GM18870 (cell line): ENCODE measurements at regions not wholly inside any gene's neighbourhood (a gene's known extent, or its start where the extent isn't known, plus 50 kb on each side); places are given as distances from the start of the nearest gene placed in this dataset.
"Not testable (repeated sequence)": the region's sequence is repeated elsewhere in the genome, so short reads cannot be mapped to it uniquely, and the experiment has no call there.

Experiments
- ATAC-seq: cut with Tn5 transposase; IDR thresholded peaks from one replicate; pipeline ENCODE4 v1.9.1; 2021; ENCODE audit warnings: moderate library complexity; ENCODE audit not compliant: unreplicated experiment

- no peak for ATAC-seq
These were observed 317.4 kb downstream of the PLOD2 start for GRCh38 chr3:145843561-145843960.

GRCh38 chr3:145849115-145849514, 311.9 kb downstream of the PLOD2 start:
- no peak for ATAC-seq

DNA sequence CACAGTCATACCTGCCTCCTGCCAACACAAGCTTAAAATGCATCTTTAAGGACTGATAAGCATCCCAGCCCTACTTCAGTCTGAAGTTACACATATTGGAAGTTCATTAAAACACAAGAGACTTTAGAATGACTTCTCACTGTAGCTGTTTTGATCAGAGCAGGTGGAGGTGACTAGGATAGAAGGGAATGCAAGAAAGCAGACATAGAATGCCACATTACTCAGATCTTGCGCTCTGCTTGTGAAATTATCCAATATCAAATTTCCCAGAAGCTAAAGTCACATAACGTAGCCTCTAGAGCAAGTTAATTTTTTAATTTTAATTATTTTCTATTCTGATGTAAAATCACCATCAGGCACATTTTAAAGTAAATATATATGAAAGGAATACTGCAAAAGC, 306.5 kb downstream of the PLOD2 start:
- ATAC-seq, result no peak

DNA sequence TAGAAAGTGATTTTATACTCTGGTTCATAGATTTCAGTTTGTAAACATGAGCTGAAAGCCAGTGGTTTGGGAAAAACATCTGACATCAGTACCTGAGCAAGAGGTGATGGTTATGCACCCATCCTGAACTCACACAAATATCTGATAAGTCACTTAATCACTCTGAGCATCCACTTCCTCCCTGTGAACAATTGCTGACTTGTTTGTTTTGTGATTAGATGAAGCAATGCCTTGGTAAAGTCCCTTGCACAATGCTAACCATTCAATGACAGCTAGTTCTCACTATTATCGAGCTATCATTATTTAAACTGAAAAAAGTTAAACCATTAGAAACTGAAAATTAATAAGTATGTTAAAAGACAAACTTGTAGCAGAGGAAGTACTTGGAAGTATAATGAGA, 303.0 kb downstream of the PLOD2 start:
- peak; percentile 70 for ATAC-seq

DNA sequence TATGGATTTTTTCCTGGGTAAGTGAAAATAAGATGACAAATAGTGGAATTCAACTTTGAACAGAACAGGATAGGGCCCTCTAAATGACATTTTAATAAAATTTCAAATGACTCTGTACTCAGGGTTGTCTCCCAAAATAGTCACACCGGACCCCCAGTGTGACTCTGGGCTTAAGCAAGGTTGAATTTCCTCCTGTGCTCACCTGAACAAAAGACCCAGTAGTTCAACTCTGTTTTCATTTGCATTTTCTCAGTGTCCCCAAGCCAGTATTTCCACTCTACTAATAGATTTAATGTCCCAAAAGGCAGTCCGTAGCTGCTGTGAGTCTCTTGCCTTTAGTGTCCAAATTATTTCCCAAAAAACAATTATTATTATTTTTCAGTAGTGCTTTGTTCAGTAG, 296.6 kb downstream of the PLOD2 start:
- no peak for ATAC-seq

GRCh38 chr3:145865399-145866018, 295.5 kb downstream of the PLOD2 start:
- no peak for ATAC-seq

DNA sequence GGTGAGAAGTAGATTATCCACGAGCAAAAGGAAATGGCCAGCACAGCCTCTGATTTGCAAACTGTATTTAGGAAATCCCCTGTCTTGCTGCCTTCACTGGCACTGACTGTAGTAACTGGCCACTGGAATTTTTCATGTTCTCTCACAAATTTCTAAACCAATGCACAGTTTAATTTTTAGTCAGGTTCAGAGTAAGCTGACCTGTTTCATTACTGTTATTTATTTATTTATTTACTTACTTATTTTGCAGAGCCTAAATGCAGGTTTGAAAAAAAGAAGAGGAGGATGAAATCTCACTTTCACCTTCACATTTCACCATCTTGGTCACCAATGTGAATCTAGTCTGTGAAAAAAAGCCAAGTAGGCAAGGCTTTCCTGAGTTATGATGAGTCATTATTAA, 291.0 kb downstream of the PLOD2 start:
- ATAC-seq, result peak; percentile 90

GRCh38 chr3:145882436-145882835, 278.5 kb downstream of the PLOD2 start:
- ATAC-seq, result no peak

DNA sequence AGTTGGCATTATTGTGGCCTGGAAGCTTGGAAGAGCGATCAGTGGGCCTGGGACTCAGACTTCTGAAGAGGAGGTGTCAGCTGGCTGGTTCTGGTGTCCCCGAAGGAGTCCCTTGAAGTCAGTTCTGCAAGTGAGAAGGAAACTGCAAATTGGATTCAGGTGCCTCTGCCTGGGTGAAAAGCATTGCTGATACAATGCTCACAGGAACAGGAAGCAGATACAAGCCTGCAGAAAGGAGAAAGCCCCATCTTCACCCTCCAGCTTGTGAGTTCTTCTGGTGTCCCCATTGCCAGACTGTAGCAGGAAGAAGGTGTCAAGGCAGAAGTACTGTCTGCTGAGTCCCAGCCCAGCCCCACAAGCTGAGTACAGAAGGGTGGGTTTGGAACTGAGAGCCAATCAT, 271.3 kb downstream of the PLOD2 start:
- ATAC-seq, result no peak

DNA sequence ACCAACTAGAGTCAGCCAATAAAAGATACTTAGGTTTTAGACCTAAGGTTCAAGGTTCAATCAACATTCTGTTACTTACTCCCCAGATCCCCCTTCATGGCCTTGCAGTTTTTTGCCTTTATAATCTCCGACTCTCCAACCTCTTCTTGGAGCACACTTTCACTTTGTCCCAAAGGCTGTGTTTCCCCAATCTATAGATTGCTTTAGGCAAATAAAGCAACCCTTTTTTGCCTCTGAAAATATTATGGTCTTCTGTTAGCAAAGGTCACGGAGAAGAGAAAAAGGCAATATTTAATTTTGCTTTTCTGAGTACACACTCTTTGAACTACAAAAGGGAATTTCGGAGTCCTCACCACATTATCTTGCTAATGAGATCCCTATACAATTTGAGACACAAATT, 268.1 kb downstream of the PLOD2 start:
- ATAC-seq, result no peak

DNA sequence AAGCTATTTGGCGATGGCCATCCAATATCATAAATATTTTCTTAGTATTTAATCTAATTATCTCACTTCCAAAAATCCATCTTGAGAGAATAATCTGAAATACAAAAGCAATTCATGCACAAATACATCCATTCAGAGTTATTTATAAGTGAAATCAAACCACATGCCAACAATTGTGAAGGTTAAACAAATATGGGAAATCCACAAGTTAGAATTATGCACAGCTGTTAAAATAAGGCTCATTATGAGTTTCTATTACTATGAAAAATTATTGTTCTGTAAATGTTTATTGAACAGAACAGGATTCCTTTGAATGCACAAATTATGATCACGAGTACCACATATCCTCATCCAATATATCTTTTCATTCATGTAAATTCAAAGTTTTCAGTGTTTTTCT, 267.7 kb downstream of the PLOD2 start:
- ATAC-seq, result no peak

- ATAC-seq, result peak; percentile 24
These were observed 262.5 kb downstream of the PLOD2 start for GRCh38 chr3:145898487-145898886.

- ATAC-seq, result peak; percentile 42
These were observed 261.7 kb downstream of the PLOD2 start for GRCh38 chr3:145899241-145899640.

- ATAC-seq, result peak; percentile 78
These were observed 260.7 kb downstream of the PLOD2 start for GRCh38 chr3:145900056-145900829.

DNA sequence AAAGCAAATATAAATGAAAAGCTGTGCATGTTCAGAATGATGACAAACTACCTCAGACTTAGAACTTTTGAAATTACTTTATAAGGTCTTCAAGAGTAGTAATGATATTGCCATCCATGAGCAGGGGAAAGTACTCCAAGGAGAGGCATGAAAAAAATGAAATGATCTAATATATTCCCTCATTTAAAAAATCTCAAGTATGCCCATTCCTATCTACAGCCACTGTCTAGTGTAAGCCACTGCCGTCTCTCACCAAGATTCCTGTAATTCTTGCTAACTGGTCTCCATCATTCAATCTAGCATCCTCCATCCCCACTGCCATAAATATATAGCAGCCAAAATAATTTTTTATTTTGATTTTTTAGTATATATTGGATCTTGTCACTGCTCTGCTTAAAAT, 258.8 kb downstream of the PLOD2 start:
- no peak for ATAC-seq

DNA sequence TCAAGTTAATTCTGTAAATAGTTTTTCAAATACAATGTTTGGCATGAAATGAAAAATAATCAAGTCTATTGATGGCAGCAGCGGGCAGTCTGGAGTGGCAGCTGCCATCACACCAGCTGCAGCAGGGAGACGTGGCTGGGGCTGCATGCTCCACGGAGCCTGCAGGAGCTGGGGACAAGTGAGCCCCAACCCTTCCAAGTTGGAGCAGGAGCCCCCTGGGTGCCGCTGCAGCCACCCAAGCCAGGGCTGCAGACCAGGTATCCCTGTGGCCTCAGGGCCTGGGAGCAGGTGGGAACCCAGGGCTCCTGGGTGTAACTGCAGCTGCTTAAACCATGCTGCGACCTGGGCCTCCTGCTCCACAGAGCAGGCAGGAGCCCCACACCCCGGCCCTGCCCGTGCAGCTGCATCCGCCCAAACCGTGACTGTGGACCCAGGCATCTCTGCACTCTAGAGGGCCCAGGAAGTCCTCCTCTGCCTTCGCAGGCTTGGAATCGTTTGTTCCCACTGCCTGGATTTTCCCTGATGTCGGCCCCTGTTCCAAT, 257.4 kb downstream of the PLOD2 start:
- no peak for ATAC-seq

DNA sequence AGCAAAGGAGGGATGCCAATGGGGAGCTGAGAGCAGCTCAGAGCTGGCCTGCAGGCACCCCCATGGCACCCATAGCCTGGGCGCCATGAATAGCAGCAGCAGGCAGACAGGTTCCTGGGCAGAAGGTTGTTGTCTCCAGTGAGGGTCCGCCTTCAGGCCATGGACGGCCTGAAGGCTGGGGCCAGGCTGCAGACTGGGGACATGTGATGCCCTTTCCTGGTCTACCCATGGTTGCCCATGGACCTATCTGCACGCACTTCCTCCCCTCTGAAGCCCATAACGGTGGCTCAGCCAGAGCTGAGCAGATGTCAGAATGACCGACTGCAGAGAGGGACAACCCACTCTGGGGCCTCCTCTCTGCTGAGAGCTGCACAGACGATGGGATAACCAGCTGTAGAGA, 256.8 kb downstream of the PLOD2 start:
- no peak for ATAC-seq

GRCh38 chr3:145906301-145906700, 254.7 kb downstream of the PLOD2 start:
- no peak for ATAC-seq

DNA sequence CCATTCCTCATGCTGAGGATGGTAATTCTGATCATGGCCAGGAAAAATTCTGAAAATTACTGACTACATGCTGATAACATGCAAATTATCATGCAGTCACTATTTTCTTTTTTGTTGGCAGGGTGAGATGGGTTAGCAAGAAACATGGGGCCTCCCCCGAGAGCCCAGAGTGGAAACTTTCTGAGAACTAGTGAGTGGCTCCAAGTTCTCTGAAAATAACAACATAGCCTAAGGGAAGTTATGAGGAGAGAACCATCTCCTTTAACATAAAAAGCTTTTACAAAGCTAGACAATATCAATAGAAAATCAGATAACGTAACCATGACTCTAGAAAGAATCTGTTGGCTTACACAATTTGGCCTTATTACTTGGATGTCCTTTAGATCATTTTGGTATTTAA, 254.2 kb downstream of the PLOD2 start:
- ATAC-seq, result no peak

DNA sequence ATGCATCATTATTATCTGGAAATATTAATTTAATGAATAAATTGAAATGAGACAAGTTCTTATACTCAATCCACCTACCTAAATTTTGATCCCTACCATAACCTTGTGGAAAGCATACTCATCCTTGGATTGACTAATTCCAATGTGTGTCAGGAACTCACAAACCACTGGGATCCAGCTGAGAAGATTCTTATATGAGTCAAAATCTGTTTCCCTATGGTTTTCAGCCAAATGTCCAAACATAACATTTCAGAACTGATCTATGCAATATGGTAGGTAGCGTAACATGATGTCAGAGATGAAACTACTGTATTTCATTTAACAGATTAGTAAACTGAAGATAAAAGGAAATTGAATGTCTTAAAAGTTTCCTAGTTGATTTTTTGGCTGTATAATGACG, 250.0 kb downstream of the PLOD2 start:
- ATAC-seq, result no peak

DNA sequence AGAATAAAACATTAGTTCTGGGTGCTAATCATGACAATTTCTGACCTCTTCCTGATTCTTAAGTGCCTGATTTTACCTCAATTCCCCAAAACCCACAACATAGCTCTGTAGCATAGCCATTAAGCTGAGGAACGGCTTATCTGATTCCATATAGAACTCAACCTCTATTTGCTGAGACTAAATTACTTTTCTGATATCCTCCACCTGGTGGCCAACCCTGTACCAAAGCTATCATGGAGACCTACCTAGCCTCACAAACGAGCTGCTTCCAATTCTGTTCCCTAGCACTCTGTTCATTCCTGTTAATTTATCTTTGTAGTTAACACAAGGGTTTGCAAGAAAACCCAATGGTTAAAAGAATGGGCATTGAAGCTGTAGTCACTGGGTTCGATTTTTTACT, 245.2 kb downstream of the PLOD2 start:
- no peak for ATAC-seq

DNA sequence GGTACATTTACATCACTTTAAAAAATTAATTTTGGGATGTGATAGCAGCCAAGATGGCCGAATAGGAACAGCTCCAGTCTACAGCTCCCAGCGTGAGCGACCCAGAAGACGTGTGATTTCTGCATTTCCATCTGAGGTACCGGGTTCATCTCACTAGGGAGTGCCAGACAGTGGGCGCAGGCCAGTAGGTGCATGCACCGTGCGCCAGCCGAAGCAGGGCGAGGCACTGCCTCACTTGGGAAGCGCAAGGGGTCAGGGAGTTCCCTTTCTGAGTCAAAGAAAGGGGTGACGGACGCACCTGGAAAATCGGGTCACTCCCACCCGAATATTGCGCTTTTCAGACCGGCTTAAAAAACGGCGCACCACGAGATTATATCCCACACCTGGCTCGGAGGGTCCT, 233.2 kb downstream of the PLOD2 start:
- ATAC-seq, result not testable (repeated sequence)
